ENCODE measurements at regions not wholly inside any gene's neighbourhood (a gene's known extent, or its start where the extent isn't known, plus 50 kb on each side); places are given as distances from the start of the nearest gene placed in this dataset.

- no peak for DNase-seq (ENCODE audit: extremely low read depth, low read depth)
- no peak for TF ChIP-seq CTCF (IDR thresholded peaks at IDR 0.05; ENCODE audit: low read depth, low read length)
Observed at GRCh38 chr3:194231929-194232832, 96.2 kb downstream of the HES1 start.

- TF ChIP-seq CTCF (IDR thresholded peaks at IDR 0.05; ENCODE audit: low read depth, low read length): no peak
- DNase-seq (ENCODE audit: extremely low read depth, low read depth): no peak
Observed at GRCh38 chr3:194233150-194233549, 97.2 kb downstream of the HES1 start.

- no peak for TF ChIP-seq CTCF (IDR thresholded peaks at IDR 0.05; ENCODE audit: low read depth, low read length)
Observed at GRCh38 chr3:194235160-194235559, 99.2 kb downstream of the HES1 start.

GRCh38 chr3:194237110-194237509 is 101.2 kb downstream of the HES1 start:
- no peak for DNase-seq (ENCODE audit: extremely low read depth, low read depth)
- TF ChIP-seq CTCF (IDR thresholded peaks at IDR 0.05; ENCODE audit: low read depth, low read length): no peak

More at GRCh38 chr3:194235160-194235559, 99.2 kb downstream of the HES1 start:
- no peak for DNase-seq (ENCODE audit: extremely low read depth, low read depth)

- no peak for TF ChIP-seq CTCF (IDR thresholded peaks at IDR 0.05; ENCODE audit: low read depth, low read length)
- no peak for DNase-seq (ENCODE audit: extremely low read depth, low read depth)
Observed at GRCh38 chr3:194240766-194241165, 104.8 kb downstream of the HES1 start.

GRCh38 chr3:194243172-194243837 is 107.4 kb downstream of the HES1 start:
- no peak for DNase-seq (ENCODE audit: extremely low read depth, low read depth)
- no peak for TF ChIP-seq CTCF (IDR thresholded peaks at IDR 0.05; ENCODE audit: low read depth, low read length)

- TF ChIP-seq CTCF (IDR thresholded peaks at IDR 0.05; ENCODE audit: low read depth, low read length): no peak
- no peak for DNase-seq (ENCODE audit: extremely low read depth, low read depth)
Observed at GRCh38 chr3:194244167-194244566, 107.0 kb downstream of the CPN2 start.

All from AG09319 (cell line).